ENCODE measurements at regions not wholly inside any gene's neighbourhood (a gene's known extent, or its start where the extent isn't known, plus 50 kb on each side); places are given as distances from the start of the nearest gene placed in this dataset.

DNA sequence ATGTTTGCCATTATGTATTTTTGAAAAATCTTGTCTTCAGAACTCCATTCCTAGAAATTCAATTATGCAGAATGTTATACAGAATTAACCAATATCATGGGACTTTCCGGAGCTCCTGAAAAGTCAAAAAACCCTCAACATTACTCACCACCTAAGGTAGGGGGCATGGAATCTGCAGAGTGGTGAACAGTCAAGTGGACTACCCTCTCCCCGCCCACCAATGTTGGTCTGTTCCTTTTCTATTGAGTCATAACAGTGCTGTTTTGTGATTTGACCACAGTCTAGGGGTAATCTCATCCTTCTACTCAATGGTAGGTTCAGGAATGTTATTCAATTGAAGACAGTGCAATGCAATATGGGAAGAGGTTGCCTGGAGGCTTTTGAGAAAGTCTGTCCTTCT, 130.5 kb upstream of the HABP2 start:
- DNase-seq: no peak
- H3K36me3 ChIP-seq (replicated peaks in 1 of 2; ENCODE audit: insufficient read depth in 1 of 2, low read depth in 2 of 2): no peaks in the 10 kb centered on the region
- H3K4me1 ChIP-seq: peaks cover 25% of the 10 kb centered on the region
- WGBS, 2 donors: 94 to 97% methylated on average over 2 of the region's 2 CpGs
- H3K9me3 ChIP-seq: peaks cover 0 to 12% (median 0%) of the 10 kb centered on the region in 3 donors
- TF ChIP-seq CTCF (IDR thresholded peaks at IDR 0.05) (no peak), POLR2A (IDR thresholded peaks at IDR 0.05) (no peak)
- no peaks in the 10 kb centered on the region for H3K27me3 ChIP-seq
- H3K4me3 ChIP-seq: no peak overlapping the region
- no peak overlapping the region for H3K27ac ChIP-seq
- intact Hi-C loops (cut with DNase I): no loop called here
- no peak for ATAC-seq

- no peak overlapping the region for H3K27ac ChIP-seq
- no peaks in the 10 kb centered on the region for H3K36me3 ChIP-seq (replicated peaks in 1 of 2; ENCODE audit: insufficient read depth in 1 of 2, low read depth in 2 of 2)
- no peaks in the 10 kb centered on the region for H3K27me3 ChIP-seq
- intact Hi-C loops (cut with DNase I): no loop called here
- H3K4me1 ChIP-seq: peaks cover 25% of the 10 kb centered on the region
- no peak overlapping the region for H3K4me3 ChIP-seq
- H3K9me3 ChIP-seq: peaks cover 0 to 12% (median 0%) of the 10 kb centered on the region in 3 donors
- 91 to 95% methylated on average over 14 of the region's 14 CpGs for WGBS, 2 donors
- TF ChIP-seq CTCF (IDR thresholded peaks at IDR 0.05) (no peak), POLR2A (IDR thresholded peaks at IDR 0.05) (no peak)
- no peak for ATAC-seq
- no peak for DNase-seq
These were observed 128.7 kb upstream of the HABP2 start for GRCh38 chr10:113423981-113424721.

GRCh38 chr10:113425008-113425407, 127.8 kb upstream of the HABP2 start:
- peak overlapping the region in 1 of 4 donors; percentile 25 for H3K27ac ChIP-seq

DNA sequence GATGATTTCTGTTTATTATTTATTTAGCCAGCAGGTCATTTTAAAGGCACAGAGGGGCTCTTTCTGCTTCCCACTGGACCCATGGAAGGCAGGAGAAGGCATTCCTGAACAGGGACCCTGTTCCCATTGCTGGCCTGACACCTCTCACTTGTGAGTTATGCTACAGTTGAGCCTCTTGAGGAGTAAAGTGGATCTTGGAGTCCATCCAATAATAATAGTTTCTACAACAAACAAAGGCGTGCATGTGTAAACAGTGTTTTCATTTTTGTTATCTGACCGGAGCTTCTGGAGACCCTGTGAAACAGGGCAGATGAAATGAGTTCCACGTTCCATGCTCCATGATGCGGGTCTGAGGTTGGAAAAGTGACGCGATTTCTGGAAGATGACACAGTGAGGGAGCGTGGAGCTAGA, 127.3 kb upstream of the HABP2 start:
- ATAC-seq (peak; percentile 90), DNase-seq (peak in 3 of 4 donors; percentile 33 to 38 (median 35))
- peaks cover 25% of the 10 kb centered on the region for H3K4me1 ChIP-seq
- intact Hi-C loops (cut with DNase I): no loop called here
- no peaks in the 10 kb centered on the region for H3K36me3 ChIP-seq (replicated peaks in 1 of 2; ENCODE audit: insufficient read depth in 1 of 2, low read depth in 2 of 2)
- H3K27me3 ChIP-seq: no peaks in the 10 kb centered on the region
- WGBS, 2 donors: 26 to 30% methylated on average over 7 of the region's 7 CpGs
- H3K4me3 ChIP-seq: no peak overlapping the region
- peak overlapping the region in 2 of 4 donors; percentile 25 to 39 for H3K27ac ChIP-seq
- peaks cover 0 to 2% (median 0%) of the 10 kb centered on the region in 3 donors for H3K9me3 ChIP-seq
- TF ChIP-seq POLR2A (IDR thresholded peaks at IDR 0.05) (no peak), CTCF (IDR thresholded peaks at IDR 0.05) (no peak)

More at GRCh38 chr10:113425008-113425407, 127.8 kb upstream of the HABP2 start:
- H3K4me3 ChIP-seq: no peak overlapping the region
- intact Hi-C loops (cut with DNase I): no loop called here
- ATAC-seq (no peak), DNase-seq (no peak)
- no peaks in the 10 kb centered on the region for H3K27me3 ChIP-seq
- TF ChIP-seq POLR2A (IDR thresholded peaks at IDR 0.05) (no peak), CTCF (IDR thresholded peaks at IDR 0.05) (no peak)
- H3K36me3 ChIP-seq (replicated peaks in 1 of 2; ENCODE audit: insufficient read depth in 1 of 2, low read depth in 2 of 2): no peaks in the 10 kb centered on the region
- 92 to 93% methylated on average over 3 of the region's 3 CpGs for WGBS, 2 donors
- H3K9me3 ChIP-seq: peaks cover 0 to 7% (median 0%) of the 10 kb centered on the region in 3 donors
- H3K4me1 ChIP-seq: peaks cover 25% of the 10 kb centered on the region

Data from body of pancreas (tissue), 4 donors.